ENCODE measurements at regions not wholly inside any gene's neighbourhood (a gene's known extent, or its start where the extent isn't known, plus 50 kb on each side); places are given as distances from the start of the nearest gene placed in this dataset.

DNA sequence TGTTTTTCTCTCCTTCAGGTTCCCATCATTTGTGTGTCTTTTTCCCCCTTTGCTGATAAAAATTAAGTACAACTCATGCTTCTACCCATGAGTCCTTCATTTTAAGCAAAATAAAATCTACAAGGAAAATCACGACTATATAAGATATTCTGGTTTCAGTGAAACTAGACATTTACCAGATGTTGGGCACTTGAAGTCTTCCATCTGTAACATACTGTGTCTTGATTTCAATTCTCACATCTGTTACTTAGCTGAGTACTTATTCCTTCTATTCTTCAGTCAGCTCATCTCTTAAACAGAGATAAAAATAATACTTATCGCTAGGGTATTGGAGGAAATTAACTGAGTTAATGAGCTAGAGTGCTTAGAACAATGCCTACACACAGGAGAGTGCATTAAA lies 893.0 kb upstream of the SOX9 start (continued):
- TF ChIP-seq, protein P1, sequence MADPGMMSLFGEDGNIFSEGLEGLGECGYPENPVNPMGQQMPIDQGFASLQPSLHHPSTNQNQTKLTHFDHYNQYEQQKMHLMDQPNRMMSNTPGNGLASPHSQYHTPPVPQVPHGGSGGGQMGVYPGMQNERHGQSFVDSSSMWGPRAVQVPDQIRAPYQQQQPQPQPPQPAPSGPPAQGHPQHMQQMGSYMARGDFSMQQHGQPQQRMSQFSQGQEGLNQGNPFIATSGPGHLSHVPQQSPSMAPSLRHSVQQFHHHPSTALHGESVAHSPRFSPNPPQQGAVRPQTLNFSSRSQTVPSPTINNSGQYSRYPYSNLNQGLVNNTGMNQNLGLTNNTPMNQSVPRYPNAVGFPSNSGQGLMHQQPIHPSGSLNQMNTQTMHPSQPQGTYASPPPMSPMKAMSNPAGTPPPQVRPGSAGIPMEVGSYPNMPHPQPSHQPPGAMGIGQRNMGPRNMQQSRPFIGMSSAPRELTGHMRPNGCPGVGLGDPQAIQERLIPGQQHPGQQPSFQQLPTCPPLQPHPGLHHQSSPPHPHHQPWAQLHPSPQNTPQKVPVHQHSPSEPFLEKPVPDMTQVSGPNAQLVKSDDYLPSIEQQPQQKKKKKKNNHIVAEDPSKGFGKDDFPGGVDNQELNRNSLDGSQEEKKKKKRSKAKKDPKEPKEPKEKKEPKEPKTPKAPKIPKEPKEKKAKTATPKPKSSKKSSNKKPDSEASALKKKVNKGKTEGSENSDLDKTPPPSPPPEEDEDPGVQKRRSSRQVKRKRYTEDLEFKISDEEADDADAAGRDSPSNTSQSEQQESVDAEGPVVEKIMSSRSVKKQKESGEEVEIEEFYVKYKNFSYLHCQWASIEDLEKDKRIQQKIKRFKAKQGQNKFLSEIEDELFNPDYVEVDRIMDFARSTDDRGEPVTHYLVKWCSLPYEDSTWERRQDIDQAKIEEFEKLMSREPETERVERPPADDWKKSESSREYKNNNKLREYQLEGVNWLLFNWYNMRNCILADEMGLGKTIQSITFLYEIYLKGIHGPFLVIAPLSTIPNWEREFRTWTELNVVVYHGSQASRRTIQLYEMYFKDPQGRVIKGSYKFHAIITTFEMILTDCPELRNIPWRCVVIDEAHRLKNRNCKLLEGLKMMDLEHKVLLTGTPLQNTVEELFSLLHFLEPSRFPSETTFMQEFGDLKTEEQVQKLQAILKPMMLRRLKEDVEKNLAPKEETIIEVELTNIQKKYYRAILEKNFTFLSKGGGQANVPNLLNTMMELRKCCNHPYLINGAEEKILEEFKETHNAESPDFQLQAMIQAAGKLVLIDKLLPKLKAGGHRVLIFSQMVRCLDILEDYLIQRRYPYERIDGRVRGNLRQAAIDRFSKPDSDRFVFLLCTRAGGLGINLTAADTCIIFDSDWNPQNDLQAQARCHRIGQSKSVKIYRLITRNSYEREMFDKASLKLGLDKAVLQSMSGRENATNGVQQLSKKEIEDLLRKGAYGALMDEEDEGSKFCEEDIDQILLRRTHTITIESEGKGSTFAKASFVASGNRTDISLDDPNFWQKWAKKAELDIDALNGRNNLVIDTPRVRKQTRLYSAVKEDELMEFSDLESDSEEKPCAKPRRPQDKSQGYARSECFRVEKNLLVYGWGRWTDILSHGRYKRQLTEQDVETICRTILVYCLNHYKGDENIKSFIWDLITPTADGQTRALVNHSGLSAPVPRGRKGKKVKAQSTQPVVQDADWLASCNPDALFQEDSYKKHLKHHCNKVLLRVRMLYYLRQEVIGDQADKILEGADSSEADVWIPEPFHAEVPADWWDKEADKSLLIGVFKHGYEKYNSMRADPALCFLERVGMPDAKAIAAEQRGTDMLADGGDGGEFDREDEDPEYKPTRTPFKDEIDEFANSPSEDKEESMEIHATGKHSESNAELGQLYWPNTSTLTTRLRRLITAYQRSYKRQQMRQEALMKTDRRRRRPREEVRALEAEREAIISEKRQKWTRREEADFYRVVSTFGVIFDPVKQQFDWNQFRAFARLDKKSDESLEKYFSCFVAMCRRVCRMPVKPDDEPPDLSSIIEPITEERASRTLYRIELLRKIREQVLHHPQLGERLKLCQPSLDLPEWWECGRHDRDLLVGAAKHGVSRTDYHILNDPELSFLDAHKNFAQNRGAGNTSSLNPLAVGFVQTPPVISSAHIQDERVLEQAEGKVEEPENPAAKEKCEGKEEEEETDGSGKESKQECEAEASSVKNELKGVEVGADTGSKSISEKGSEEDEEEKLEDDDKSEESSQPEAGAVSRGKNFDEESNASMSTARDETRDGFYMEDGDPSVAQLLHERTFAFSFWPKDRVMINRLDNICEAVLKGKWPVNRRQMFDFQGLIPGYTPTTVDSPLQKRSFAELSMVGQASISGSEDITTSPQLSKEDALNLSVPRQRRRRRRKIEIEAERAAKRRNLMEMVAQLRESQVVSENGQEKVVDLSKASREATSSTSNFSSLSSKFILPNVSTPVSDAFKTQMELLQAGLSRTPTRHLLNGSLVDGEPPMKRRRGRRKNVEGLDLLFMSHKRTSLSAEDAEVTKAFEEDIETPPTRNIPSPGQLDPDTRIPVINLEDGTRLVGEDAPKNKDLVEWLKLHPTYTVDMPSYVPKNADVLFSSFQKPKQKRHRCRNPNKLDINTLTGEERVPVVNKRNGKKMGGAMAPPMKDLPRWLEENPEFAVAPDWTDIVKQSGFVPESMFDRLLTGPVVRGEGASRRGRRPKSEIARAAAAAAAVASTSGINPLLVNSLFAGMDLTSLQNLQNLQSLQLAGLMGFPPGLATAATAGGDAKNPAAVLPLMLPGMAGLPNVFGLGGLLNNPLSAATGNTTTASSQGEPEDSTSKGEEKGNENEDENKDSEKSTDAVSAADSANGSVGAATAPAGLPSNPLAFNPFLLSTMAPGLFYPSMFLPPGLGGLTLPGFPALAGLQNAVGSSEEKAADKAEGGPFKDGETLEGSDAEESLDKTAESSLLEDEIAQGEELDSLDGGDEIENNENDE (IDR thresholded peaks at IDR 0.05; ENCODE audit: insufficient replicate concordance, low read length) = no peak
- no peak for TF ChIP-seq JUN (IDR thresholded peaks at IDR 0.05; ENCODE audit: low read depth, low read length)
- no peak for TF ChIP-seq PHF8 (conservative IDR thresholded peaks at IDR 0.05; ENCODE audit: low read depth, low read length)
